ENCODE measurements at regions not wholly inside any gene's neighbourhood (a gene's known extent, or its start where the extent isn't known, plus 50 kb on each side); places are given as distances from the start of the nearest gene placed in this dataset.
"Not testable (repeated sequence)": the region's sequence is repeated elsewhere in the genome, so short reads cannot be mapped to it uniquely, and the experiment has no call there.

DNA sequence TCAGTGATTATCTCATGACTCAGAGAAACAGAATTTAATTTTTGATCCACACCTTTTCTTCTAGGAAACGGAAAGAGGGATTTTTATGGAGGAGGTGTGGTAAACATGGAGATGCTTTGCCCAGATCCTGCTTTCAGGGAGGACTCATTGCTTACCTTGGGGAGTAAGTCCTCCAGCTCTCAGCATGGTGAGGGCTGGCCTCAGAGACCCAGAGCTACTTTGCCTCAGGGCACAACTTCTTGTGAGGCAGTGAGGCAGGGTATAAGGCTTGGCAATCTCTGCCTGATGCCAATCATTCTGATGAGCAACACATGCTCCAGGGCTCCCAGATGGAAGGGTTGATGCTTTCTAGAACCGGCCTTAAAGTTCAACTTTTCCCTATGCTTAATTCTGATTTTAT, 189.9 kb upstream of the DCC start:
- Histone ChIP-seq H3K27me3 (ENCODE audit: control insufficient read depth, insufficient read depth, low read length) (no peaks in the 10 kb centered on the region), H3K36me3 (ENCODE audit: control insufficient read depth, insufficient read depth, low read length) (no peaks in the 10 kb centered on the region), H3K4me3 (ENCODE audit: low read depth, low read length) (no peak overlapping the region)
- no peak for DNase-seq (ENCODE audit: low read depth)
- TF ChIP-seq, protein P1, sequence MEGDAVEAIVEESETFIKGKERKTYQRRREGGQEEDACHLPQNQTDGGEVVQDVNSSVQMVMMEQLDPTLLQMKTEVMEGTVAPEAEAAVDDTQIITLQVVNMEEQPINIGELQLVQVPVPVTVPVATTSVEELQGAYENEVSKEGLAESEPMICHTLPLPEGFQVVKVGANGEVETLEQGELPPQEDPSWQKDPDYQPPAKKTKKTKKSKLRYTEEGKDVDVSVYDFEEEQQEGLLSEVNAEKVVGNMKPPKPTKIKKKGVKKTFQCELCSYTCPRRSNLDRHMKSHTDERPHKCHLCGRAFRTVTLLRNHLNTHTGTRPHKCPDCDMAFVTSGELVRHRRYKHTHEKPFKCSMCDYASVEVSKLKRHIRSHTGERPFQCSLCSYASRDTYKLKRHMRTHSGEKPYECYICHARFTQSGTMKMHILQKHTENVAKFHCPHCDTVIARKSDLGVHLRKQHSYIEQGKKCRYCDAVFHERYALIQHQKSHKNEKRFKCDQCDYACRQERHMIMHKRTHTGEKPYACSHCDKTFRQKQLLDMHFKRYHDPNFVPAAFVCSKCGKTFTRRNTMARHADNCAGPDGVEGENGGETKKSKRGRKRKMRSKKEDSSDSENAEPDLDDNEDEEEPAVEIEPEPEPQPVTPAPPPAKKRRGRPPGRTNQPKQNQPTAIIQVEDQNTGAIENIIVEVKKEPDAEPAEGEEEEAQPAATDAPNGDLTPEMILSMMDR (IDR thresholded peaks at IDR 0.05; ENCODE audit: insufficient read depth, low read length, poor library complexity, severe bottlenecking) = no peak

DNA sequence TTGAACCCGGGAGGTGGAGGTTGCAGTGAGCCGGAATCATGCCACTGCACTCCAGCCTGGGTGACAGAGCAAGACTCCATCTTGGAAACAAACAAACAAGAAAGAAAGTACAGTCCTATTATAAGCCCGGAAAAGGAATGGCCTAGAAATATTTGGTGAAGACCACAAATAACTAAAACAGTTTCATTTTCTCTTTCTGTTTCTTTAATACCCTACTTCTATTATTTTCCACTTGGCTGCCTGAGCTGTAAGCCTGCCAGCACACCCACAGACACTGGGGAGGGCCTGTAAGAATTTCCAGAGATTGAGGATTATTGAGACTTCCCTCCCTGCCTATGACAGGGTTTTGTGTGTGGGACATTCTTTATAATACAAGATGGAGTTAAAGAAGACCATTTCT, 188.0 kb upstream of the DCC start:
- H3K27me3 ChIP-seq (ENCODE audit: control insufficient read depth, insufficient read depth, low read length) = no peaks in the 10 kb centered on the region
- peak; percentile 5 for DNase-seq (ENCODE audit: low read depth)
- TF ChIP-seq, protein P1 (IDR thresholded peaks at IDR 0.05; ENCODE audit: insufficient read depth, low read length, poor library complexity, severe bottlenecking) = no peak
- no peaks in the 10 kb centered on the region for H3K36me3 ChIP-seq (ENCODE audit: control insufficient read depth, insufficient read depth, low read length)
- H3K4me3 ChIP-seq (ENCODE audit: low read depth, low read length) = no peak overlapping the region

DNA sequence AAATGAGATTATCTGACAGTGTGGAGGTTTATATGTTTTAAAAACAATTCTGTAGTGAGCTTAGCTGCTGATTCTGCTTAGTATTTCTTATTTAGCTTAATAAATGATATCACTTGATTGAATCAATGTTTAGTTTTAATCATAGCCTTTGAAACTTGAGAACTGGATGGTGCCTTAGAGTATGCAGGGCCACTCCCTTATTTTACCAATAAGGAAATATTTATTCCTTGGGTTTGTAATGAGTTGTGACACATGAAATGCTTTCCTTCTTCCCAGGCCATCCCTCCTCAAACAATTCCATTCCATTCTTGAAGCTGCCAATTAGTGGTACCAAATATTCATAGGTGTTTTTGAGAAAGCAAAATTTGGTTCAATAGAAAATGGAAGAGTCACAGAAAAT, 183.8 kb upstream of the DCC start:
- no peaks in the 10 kb centered on the region for H3K36me3 ChIP-seq (ENCODE audit: control insufficient read depth, insufficient read depth, low read length)
- DNase-seq (ENCODE audit: low read depth) = no peak
- TF ChIP-seq, protein P1 (IDR thresholded peaks at IDR 0.05; ENCODE audit: insufficient read depth, low read length, poor library complexity, severe bottlenecking) = no peak
- no peak overlapping the region for H3K4me3 ChIP-seq (ENCODE audit: low read depth, low read length)
- no peaks in the 10 kb centered on the region for H3K27me3 ChIP-seq (ENCODE audit: control insufficient read depth, insufficient read depth, low read length)

DNA sequence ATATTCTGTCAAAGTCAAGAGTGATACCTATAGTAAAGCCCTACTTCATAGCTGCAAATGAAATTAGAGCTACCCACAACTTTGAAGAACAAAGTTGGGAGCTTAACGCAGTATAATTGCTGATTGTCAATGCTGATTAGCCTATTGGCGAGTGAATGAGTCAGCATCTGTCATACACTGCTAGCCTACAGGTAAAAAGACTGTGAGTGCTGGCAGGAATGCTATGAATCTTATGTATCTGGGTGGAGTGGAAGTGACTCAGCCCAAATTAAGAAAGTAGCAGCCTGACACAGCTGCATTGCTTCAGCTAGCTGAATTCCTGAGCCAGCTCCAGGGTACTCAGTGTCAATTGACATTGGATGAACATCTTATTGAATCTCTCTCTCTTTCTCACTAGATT, 179.4 kb upstream of the DCC start:
- Histone ChIP-seq H3K27me3 (ENCODE audit: control insufficient read depth, insufficient read depth, low read length) (no peaks in the 10 kb centered on the region), H3K4me3 (ENCODE audit: low read depth, low read length) (no peak overlapping the region), H3K36me3 (ENCODE audit: control insufficient read depth, insufficient read depth, low read length) (no peaks in the 10 kb centered on the region)
- TF ChIP-seq, protein P1 (IDR thresholded peaks at IDR 0.05; ENCODE audit: insufficient read depth, low read length, poor library complexity, severe bottlenecking) = no peak
- peak; percentile 68 for DNase-seq (ENCODE audit: low read depth)

DNA sequence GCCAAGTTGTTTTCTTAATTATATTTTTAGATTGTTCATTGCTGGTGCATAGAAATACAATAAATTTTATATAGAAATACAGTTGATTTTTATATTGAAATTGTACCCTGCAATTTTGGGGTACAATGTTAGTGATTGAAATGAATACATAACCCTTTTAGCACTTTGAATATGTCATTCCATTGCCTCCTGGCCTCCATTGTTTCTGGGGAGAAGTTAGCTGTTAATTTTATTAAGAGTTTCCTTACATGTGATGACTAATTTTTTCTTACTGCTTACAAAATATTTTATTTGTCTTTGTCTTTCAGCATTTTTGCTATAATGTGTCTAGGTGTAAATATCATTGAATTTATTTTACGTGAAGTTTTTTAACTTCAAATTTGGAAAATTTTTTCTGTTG, 176.5 kb upstream of the DCC start:
- H3K36me3 ChIP-seq (ENCODE audit: control insufficient read depth, insufficient read depth, low read length) = no peaks in the 10 kb centered on the region
- no peak overlapping the region for H3K4me3 ChIP-seq (ENCODE audit: low read depth, low read length)
- no peak for DNase-seq (ENCODE audit: low read depth)
- TF ChIP-seq, protein P1 (IDR thresholded peaks at IDR 0.05; ENCODE audit: insufficient read depth, low read length, poor library complexity, severe bottlenecking) = no peak
- no peaks in the 10 kb centered on the region for H3K27me3 ChIP-seq (ENCODE audit: control insufficient read depth, insufficient read depth, low read length)

DNA sequence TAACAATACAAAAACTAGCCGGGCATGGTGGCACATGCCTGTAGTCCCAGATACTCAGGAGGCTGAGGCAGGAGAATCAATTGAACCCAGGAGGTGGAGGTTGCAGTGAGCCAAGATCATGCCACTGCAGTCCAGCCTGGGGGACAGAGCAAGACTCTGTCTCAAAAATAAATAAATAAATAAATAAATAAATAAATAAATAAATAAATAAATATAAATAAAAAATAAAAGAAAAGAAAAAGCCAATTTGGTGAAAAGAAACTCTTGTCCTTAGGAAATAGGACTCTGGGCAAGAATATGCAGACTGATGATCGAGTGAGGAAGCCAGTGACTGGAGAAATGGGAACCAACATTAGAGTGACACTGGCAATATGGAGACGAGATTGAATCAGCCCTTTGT, 171.9 kb upstream of the DCC start:
- not testable (repeated sequence) for H3K27me3 ChIP-seq (ENCODE audit: control insufficient read depth, insufficient read depth, low read length); H3K36me3 ChIP-seq (ENCODE audit: control insufficient read depth, insufficient read depth, low read length); H3K4me3 ChIP-seq (ENCODE audit: low read depth, low read length); DNase-seq (ENCODE audit: low read depth)

All from kidney epithelial cell (primary cell).